ENCODE measurements at regions not wholly inside any gene's neighbourhood (a gene's known extent, or its start where the extent isn't known, plus 50 kb on each side); places are given as distances from the start of the nearest gene placed in this dataset.

- Histone ChIP-seq H3K27me3 (no peaks in the 10 kb centered on the region), H3K9me3 (no peaks in the 10 kb centered on the region), H3K27ac (no peak overlapping the region), H3K4me1 (no peaks in the 10 kb centered on the region), H3K36me3 (no peaks in the 10 kb centered on the region), H3K4me3 (no peak overlapping the region)
- WGBS: 92% methylated on average over 2 of the region's 2 CpGs
- TF ChIP-seq EP300 (IDR thresholded peaks at IDR 0.05) (no peak), POLR2A (IDR thresholded peaks at IDR 0.05) (no peak), POLR2AphosphoS5 (IDR thresholded peaks at IDR 0.05) (no peak)
- TF ChIP-seq, protein P1, sequence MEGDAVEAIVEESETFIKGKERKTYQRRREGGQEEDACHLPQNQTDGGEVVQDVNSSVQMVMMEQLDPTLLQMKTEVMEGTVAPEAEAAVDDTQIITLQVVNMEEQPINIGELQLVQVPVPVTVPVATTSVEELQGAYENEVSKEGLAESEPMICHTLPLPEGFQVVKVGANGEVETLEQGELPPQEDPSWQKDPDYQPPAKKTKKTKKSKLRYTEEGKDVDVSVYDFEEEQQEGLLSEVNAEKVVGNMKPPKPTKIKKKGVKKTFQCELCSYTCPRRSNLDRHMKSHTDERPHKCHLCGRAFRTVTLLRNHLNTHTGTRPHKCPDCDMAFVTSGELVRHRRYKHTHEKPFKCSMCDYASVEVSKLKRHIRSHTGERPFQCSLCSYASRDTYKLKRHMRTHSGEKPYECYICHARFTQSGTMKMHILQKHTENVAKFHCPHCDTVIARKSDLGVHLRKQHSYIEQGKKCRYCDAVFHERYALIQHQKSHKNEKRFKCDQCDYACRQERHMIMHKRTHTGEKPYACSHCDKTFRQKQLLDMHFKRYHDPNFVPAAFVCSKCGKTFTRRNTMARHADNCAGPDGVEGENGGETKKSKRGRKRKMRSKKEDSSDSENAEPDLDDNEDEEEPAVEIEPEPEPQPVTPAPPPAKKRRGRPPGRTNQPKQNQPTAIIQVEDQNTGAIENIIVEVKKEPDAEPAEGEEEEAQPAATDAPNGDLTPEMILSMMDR (IDR thresholded peaks at IDR 0.05): no peak
- no peak for DNase-seq (ENCODE audit: low spot score in 2 of 2)
Observed at GRCh38 chr14:81584495-81584894, 50.8 kb upstream of the SEL1L start.

DNA sequence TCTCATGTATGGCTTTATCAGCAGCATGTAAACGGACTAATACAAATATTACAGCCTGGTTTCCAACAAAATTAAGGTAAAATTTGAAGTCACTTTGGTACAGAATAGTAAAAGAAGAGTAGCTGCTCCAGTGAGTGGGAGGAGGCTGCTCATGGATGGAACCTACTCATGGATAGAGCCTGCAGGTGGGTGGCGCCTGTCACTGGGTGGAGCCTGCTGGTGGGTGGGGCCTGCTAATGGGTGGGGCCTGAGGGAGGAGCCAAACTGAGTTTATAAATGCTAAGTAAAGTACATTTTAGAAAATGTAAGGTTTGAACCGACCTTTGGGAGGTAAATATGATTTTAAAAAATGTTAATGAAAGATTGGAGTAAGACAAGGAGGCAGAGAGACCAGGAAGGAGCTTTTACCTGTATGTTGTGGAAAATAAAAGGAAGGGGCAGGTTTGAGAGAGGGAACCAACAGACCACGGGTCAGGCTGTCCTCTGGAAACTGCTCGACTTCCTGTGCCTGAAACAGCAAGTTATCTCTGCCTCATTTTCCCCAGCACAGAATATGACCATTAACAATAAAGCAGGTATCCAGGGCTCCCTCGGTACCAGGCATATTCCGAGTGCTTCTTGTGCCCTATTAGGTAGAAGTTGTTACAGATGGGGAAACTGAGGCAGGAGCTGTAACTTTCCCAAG, 55.9 kb upstream of the SEL1L start:
- no peak overlapping the region for H3K27ac ChIP-seq
- TF ChIP-seq POLR2AphosphoS5 (IDR thresholded peaks at IDR 0.05) (no peak), POLR2A (IDR thresholded peaks at IDR 0.05) (no peak), EP300 (IDR thresholded peaks at IDR 0.05) (no peak)
- TF ChIP-seq, protein P1 (IDR thresholded peaks at IDR 0.05): no peak
- no peak overlapping the region for H3K4me3 ChIP-seq
- no peaks in the 10 kb centered on the region for H3K27me3 ChIP-seq
- no peak for DNase-seq (ENCODE audit: low spot score in 2 of 2)
- H3K9me3 ChIP-seq: no peaks in the 10 kb centered on the region
- 93% methylated on average over 7 of the region's 7 CpGs for WGBS
- H3K36me3 ChIP-seq: no peaks in the 10 kb centered on the region
- no peaks in the 10 kb centered on the region for H3K4me1 ChIP-seq

DNA sequence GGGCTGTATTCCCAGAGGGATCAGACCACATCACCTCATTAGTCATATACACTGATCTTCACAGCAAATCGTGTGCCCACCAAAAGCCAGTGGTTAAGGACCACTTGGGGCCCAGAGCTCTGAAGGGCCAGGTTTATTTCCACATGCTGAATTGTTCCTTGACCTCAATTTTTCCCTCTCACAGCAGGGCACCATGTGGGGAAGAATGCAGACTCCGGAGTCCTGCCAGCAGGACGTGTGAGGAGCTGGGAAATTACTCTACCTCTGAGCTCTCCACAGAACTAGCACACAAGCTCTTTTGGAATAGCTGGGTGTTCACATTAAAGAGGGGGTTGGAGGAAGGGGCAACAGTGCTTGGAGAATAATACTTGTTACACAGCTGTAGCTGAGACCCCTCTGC, 57.6 kb upstream of the SEL1L start:
- WGBS: 60% methylated on average over 3 of the region's 3 CpGs
- H3K27ac ChIP-seq: no peak overlapping the region
- no peaks in the 10 kb centered on the region for H3K36me3 ChIP-seq
- H3K4me1 ChIP-seq: no peaks in the 10 kb centered on the region
- H3K27me3 ChIP-seq: no peaks in the 10 kb centered on the region
- no peak overlapping the region for H3K4me3 ChIP-seq
- TF ChIP-seq, protein P1 (IDR thresholded peaks at IDR 0.05): no peak
- TF ChIP-seq EP300 (IDR thresholded peaks at IDR 0.05): no peak
- no peak for TF ChIP-seq POLR2A (IDR thresholded peaks at IDR 0.05)
- TF ChIP-seq POLR2AphosphoS5 (IDR thresholded peaks at IDR 0.05): no peak
- DNase-seq (ENCODE audit: low spot score in 2 of 2): no peak
- no peaks in the 10 kb centered on the region for H3K9me3 ChIP-seq

GRCh38 chr14:81594012-81594411, 60.4 kb upstream of the SEL1L start:
- Histone ChIP-seq H3K27ac (no peak overlapping the region), H3K9me3 (no peaks in the 10 kb centered on the region), H3K27me3 (no peaks in the 10 kb centered on the region), H3K4me1 (no peaks in the 10 kb centered on the region), H3K4me3 (no peak overlapping the region), H3K36me3 (no peaks in the 10 kb centered on the region)
- 47% methylated on average over 6 of the region's 6 CpGs for WGBS
- DNase-seq (ENCODE audit: low spot score in 2 of 2): no peak
- TF ChIP-seq POLR2AphosphoS5 (IDR thresholded peaks at IDR 0.05) (no peak), EP300 (IDR thresholded peaks at IDR 0.05) (no peak), POLR2A (IDR thresholded peaks at IDR 0.05) (no peak)
- TF ChIP-seq, protein P1 (IDR thresholded peaks at IDR 0.05): no peak

GRCh38 chr14:81605660-81606059, 72.0 kb upstream of the SEL1L start:
- no peaks in the 10 kb centered on the region for H3K27me3 ChIP-seq
- TF ChIP-seq, protein P1 (IDR thresholded peaks at IDR 0.05): no peak
- TF ChIP-seq EP300 (IDR thresholded peaks at IDR 0.05) (no peak), POLR2AphosphoS5 (IDR thresholded peaks at IDR 0.05) (no peak), POLR2A (IDR thresholded peaks at IDR 0.05) (no peak)
- H3K27ac ChIP-seq: no peak overlapping the region
- no peaks in the 10 kb centered on the region for H3K4me1 ChIP-seq
- no peaks in the 10 kb centered on the region for H3K36me3 ChIP-seq
- no peak overlapping the region for H3K4me3 ChIP-seq
- H3K9me3 ChIP-seq: no peaks in the 10 kb centered on the region
- DNase-seq (ENCODE audit: low spot score in 2 of 2): no peak
- 60% methylated on average over 6 of the region's 6 CpGs for WGBS
